ENCODE measurements at regions not wholly inside any gene's neighbourhood (a gene's known extent, or its start where the extent isn't known, plus 50 kb on each side); places are given as distances from the start of the nearest gene placed in this dataset.
"Not testable (repeated sequence)": the region's sequence is repeated elsewhere in the genome, so short reads cannot be mapped to it uniquely, and the experiment has no call there.

GRCh38 chr9:108396193-108396592, 459.6 kb downstream of the ACTL7B start:
- H3K27ac ChIP-seq, result peak overlapping the region; percentile 57
- H4K20me1 ChIP-seq (ENCODE audit: insufficient read depth, poor library complexity, severe bottlenecking), result no peaks in the 10 kb centered on the region
- no peaks in the 10 kb centered on the region for H3K27me3 ChIP-seq
- H3K9me2 ChIP-seq (replicated peaks; ENCODE audit: insufficient read depth), result no peaks in the 10 kb centered on the region
- 57% methylated on average over 4 of the region's 4 CpGs for WGBS (ENCODE audit: low lambda C conversion rate, missing lambda C conversion rate)
- H3K9me3 ChIP-seq (ENCODE audit: low read depth), result no peaks in the 10 kb centered on the region
- peak overlapping the region; percentile 43 for H3K4me2 ChIP-seq
- H3K79me2 ChIP-seq, result no peaks in the 10 kb centered on the region
- no peak for TF ChIP-seq CTCF (IDR thresholded peaks at IDR 0.05; ENCODE audit: poor library complexity)
- TF ChIP-seq EZH2phosphoT487 (IDR thresholded peaks at IDR 0.05; ENCODE audit: low read depth, severe bottlenecking, unreplicated experiment), result no peak
- TF ChIP-seq EZH2 (IDR thresholded peaks at IDR 0.05; ENCODE audit: borderline replicate concordance), result no peak
- DNase-seq (ENCODE audit: low spot score), result no peak
- no peak overlapping the region for H2AFZ ChIP-seq
- no peaks in the 10 kb centered on the region for H3K4me1 ChIP-seq (ENCODE audit: insufficient read depth)
- no peaks in the 10 kb centered on the region for H3K36me3 ChIP-seq (replicated peaks; ENCODE audit: insufficient read depth, low read depth)
- H3K4me3 ChIP-seq, result no peak overlapping the region

GRCh38 chr9:108395421-108395820, 460.4 kb downstream of the ACTL7B start:
- H3K4me3 ChIP-seq, result no peak overlapping the region
- no peaks in the 10 kb centered on the region for H3K27me3 ChIP-seq
- WGBS (ENCODE audit: low lambda C conversion rate, missing lambda C conversion rate), result 87% methylated on average over 4 of the region's 4 CpGs
- no peak for DNase-seq (ENCODE audit: low spot score)
- no peaks in the 10 kb centered on the region for H3K9me3 ChIP-seq (ENCODE audit: low read depth)
- peak overlapping the region; percentile 26 for H3K27ac ChIP-seq
- no peaks in the 10 kb centered on the region for H3K79me2 ChIP-seq
- H3K4me1 ChIP-seq (ENCODE audit: insufficient read depth), result no peaks in the 10 kb centered on the region
- no peaks in the 10 kb centered on the region for H3K9me2 ChIP-seq (replicated peaks; ENCODE audit: insufficient read depth)
- H2AFZ ChIP-seq, result no peak overlapping the region
- H4K20me1 ChIP-seq (ENCODE audit: insufficient read depth, poor library complexity, severe bottlenecking), result no peaks in the 10 kb centered on the region
- TF ChIP-seq EZH2phosphoT487 (IDR thresholded peaks at IDR 0.05; ENCODE audit: low read depth, severe bottlenecking, unreplicated experiment) (no peak), CTCF (IDR thresholded peaks at IDR 0.05; ENCODE audit: poor library complexity) (no peak), EZH2 (IDR thresholded peaks at IDR 0.05; ENCODE audit: borderline replicate concordance) (no peak)
- no peak overlapping the region for H3K4me2 ChIP-seq
- H3K36me3 ChIP-seq (replicated peaks; ENCODE audit: insufficient read depth, low read depth), result no peaks in the 10 kb centered on the region

- no peaks in the 10 kb centered on the region for H3K36me3 ChIP-seq (replicated peaks; ENCODE audit: insufficient read depth, low read depth)
- H3K4me3 ChIP-seq, result no peak overlapping the region
- no peaks in the 10 kb centered on the region for H3K9me3 ChIP-seq (ENCODE audit: low read depth)
- H4K20me1 ChIP-seq (ENCODE audit: insufficient read depth, poor library complexity, severe bottlenecking), result no peaks in the 10 kb centered on the region
- no peak for DNase-seq (ENCODE audit: low spot score)
- no peaks in the 10 kb centered on the region for H3K4me1 ChIP-seq (ENCODE audit: insufficient read depth)
- no peaks in the 10 kb centered on the region for H3K9me2 ChIP-seq (replicated peaks; ENCODE audit: insufficient read depth)
- WGBS (ENCODE audit: low lambda C conversion rate, missing lambda C conversion rate), result 95% methylated on average over 13 of the region's 13 CpGs
- no peaks in the 10 kb centered on the region for H3K79me2 ChIP-seq
- no peak overlapping the region for H2AFZ ChIP-seq
- no peaks in the 10 kb centered on the region for H3K27me3 ChIP-seq
- no peak for TF ChIP-seq EZH2 (IDR thresholded peaks at IDR 0.05; ENCODE audit: borderline replicate concordance)
- TF ChIP-seq EZH2phosphoT487 (IDR thresholded peaks at IDR 0.05; ENCODE audit: low read depth, severe bottlenecking, unreplicated experiment), result no peak
- TF ChIP-seq CTCF (IDR thresholded peaks at IDR 0.05; ENCODE audit: poor library complexity), result no peak
- H3K4me2 ChIP-seq, result no peak overlapping the region
- H3K27ac ChIP-seq, result no peak overlapping the region
These were observed 461.1 kb downstream of the ACTL7B start for GRCh38 chr9:108394726-108395125.

- H4K20me1 ChIP-seq (ENCODE audit: insufficient read depth, poor library complexity, severe bottlenecking); H3K4me2 ChIP-seq; H3K9me2 ChIP-seq (replicated peaks; ENCODE audit: insufficient read depth); H3K9me3 ChIP-seq (ENCODE audit: low read depth); H2AFZ ChIP-seq; H3K36me3 ChIP-seq (replicated peaks; ENCODE audit: insufficient read depth, low read depth); DNase-seq (ENCODE audit: low spot score); H3K27me3 ChIP-seq; H3K79me2 ChIP-seq; H3K4me1 ChIP-seq (ENCODE audit: insufficient read depth); H3K4me3 ChIP-seq; H3K27ac ChIP-seq: not testable (repeated sequence)
- 95% methylated on average over 30 of the region's 31 CpGs for WGBS (ENCODE audit: low lambda C conversion rate, missing lambda C conversion rate)
These were observed 462.2 kb downstream of the ACTL7B start for GRCh38 chr9:108393481-108394001.
